A673 (cell line): ENCODE measurements at regions not wholly inside any gene's neighbourhood (a gene's known extent, or its start where the extent isn't known, plus 50 kb on each side); places are given as distances from the start of the nearest gene placed in this dataset.

Experiments
- BruUV-seq: library from RNA; stranded (reverse); fragments of 400-500 nt; replicated peaks from 2 replicates; lab custom pipeline; 2021; lab: Mats Ljungman, UMichigan
- CTCF ChIA-PET: fragments of 300-600 bp; sonication (Branson Sonifier 250); formaldehyde crosslinking; loops from one replicate; lab custom pipeline; 2022; ENCODE audit warnings: antibody characterized with exemption; lab: Charles Lee
- POLR2A ChIA-PET: fragments of 300-600 bp; sonication (Branson Sonifier 250); formaldehyde crosslinking; loops from one replicate; lab custom pipeline; 2022; ENCODE audit warnings: antibody characterized with exemption; ENCODE audit not compliant: low non-redundant PET; lab: Charles Lee
- DNase-seq: peaks from one replicate; pipeline ENCODE4 v3.0.0-alpha.2; 2015; ENCODE audit warnings: low spot score
- H3K27ac ChIP-seq: fragments of 200-600 bp; sonication (generic); 2 replicates; pipeline ENCODE4 v1.5.1; 2016; ENCODE audit warnings: mixed run types, low read depth, mild to moderate bottlenecking, mixed read lengths, antibody characterized with exemption, low read length; ENCODE audit not compliant: poor library complexity, severe bottlenecking
- H3K27me3 ChIP-seq: fragments of 200-600 bp; sonication (generic); replicated peaks from 2 replicates; pipeline ENCODE4 v1.6.1; 2017; ENCODE audit warnings: mixed run types, low read depth, mild to moderate bottlenecking, mixed read lengths, antibody characterized with exemption, low read length; ENCODE audit not compliant: insufficient read depth, poor library complexity
- H3K36me3 ChIP-seq: fragments of 200-600 bp; sonication (generic); 2 replicates; pipeline ENCODE4 v1.6.1; 2016; ENCODE audit warnings: mixed run types, mild to moderate bottlenecking, mixed read lengths, antibody characterized with exemption, low read length; ENCODE audit not compliant: insufficient read depth, poor library complexity, severe bottlenecking
- H3K4me1 ChIP-seq: fragments of 200-600 bp; sonication (generic); 2 replicates; pipeline ENCODE4 v1.6.1; 2017; ENCODE audit warnings: mixed run types, mild to moderate bottlenecking, mixed read lengths, antibody characterized with exemption, low read length; ENCODE audit not compliant: insufficient read depth, poor library complexity, severe bottlenecking
- H3K4me3 ChIP-seq: fragments of 200-600 bp; sonication (generic); 2 replicates; pipeline ENCODE4 v1.5.1; 2016; ENCODE audit warnings: low read depth, mixed run types, mild to moderate bottlenecking, mixed read lengths, low read length; ENCODE audit not compliant: poor library complexity, severe bottlenecking
- H3K9me3 ChIP-seq: fragments of 200-600 bp; sonication (generic); 2 replicates; pipeline ENCODE4 v1.6.1; 2016; ENCODE audit warnings: mixed run types, low read depth, mild to moderate bottlenecking, mixed read lengths, antibody characterized with exemption, low read length; ENCODE audit not compliant: poor library complexity, severe bottlenecking
- EZH2 ChIP-seq: fragments of 200-600 bp; sonication (generic); IDR thresholded peaks from 2 replicates; pipeline ENCODE4 v1.6.1; 2017; ENCODE audit warnings: borderline replicate concordance, low read depth, mild to moderate bottlenecking, mixed read lengths, antibody characterized with exemption, low read length; ENCODE audit not compliant: poor library complexity, severe bottlenecking
- intact Hi-C: fragments of 100-400 bp; cut with micrococcal nuclease; formaldehyde crosslinking; loops from one replicate; pipeline ENCODE4 v1.10.0; 2022; ENCODE audit not compliant: unreplicated experiment
- TF ChIP-seq, protein P1 (sequence below): fragments of 300-800, 200-600 bp; sonication (generic); conservative IDR thresholded peaks from 2 replicates; pipeline ENCODE4 v1.5.1; 2017; ENCODE audit warnings: low read depth, mild to moderate bottlenecking, antibody characterized with exemption, low read length, moderate library complexity, mixed read lengths

DNA sequence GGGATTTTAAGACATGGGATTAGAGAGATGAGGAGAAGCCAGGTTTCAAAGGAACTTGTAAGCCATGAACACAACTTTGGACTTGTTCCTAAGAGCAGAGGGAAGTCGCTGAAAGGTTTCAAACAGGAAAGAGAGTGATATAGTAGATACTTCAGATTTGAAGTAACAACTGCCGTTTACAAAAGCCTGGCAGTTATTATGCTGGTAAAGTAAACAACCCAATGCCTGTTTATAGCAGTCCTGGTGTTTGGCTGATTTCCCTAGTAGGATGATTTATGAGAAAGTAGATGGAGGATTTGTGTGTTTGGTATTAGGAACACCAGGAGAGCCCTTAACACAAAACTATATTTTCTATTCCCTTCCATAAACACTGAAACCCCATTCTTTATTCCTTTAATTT, 285.7 kb downstream of the RMST start:
- H3K9me3 ChIP-seq: no peaks in the 10 kb centered on the region
- no peak overlapping the region for H3K27ac ChIP-seq
- POLR2A ChIA-PET: no interaction called here
- H3K36me3 ChIP-seq: no peaks in the 10 kb centered on the region
- peaks cover 23% of the 10 kb centered on the region for H3K27me3 ChIP-seq
- BruUV-seq: no TSS peak
- TF ChIP-seq, protein P1, sequence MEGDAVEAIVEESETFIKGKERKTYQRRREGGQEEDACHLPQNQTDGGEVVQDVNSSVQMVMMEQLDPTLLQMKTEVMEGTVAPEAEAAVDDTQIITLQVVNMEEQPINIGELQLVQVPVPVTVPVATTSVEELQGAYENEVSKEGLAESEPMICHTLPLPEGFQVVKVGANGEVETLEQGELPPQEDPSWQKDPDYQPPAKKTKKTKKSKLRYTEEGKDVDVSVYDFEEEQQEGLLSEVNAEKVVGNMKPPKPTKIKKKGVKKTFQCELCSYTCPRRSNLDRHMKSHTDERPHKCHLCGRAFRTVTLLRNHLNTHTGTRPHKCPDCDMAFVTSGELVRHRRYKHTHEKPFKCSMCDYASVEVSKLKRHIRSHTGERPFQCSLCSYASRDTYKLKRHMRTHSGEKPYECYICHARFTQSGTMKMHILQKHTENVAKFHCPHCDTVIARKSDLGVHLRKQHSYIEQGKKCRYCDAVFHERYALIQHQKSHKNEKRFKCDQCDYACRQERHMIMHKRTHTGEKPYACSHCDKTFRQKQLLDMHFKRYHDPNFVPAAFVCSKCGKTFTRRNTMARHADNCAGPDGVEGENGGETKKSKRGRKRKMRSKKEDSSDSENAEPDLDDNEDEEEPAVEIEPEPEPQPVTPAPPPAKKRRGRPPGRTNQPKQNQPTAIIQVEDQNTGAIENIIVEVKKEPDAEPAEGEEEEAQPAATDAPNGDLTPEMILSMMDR: no peak
- no peak for TF ChIP-seq EZH2
- H3K4me1 ChIP-seq: no peaks in the 10 kb centered on the region
- no peak overlapping the region for H3K4me3 ChIP-seq
- intact Hi-C loops: no loop called here
- DNase-seq: no peak
- CTCF ChIA-PET: no interaction called here

DNA sequence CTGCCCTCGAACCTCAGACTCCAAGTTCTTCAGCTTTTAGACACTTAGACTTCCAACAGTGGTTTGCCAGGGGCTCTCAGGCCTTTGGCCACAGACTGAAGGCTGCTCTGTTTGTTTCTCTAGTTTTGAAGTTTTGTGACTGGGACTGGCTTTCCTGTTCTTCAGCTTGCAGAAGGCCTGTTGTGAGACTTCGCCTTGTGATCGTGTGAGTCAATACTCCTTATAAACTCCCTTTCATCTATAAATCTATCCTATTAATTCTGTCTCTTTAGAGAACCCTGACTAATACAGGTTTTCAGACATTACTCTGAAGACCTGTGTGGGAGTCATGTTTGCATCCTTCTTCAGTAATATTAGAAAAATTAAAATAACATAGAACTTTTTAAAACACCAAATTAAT, 289.1 kb downstream of the RMST start:
- Histone ChIP-seq H3K4me3 (no peak overlapping the region), H3K27me3 (peaks cover 45% of the 10 kb centered on the region), H3K9me3 (no peaks in the 10 kb centered on the region), H3K4me1 (no peaks in the 10 kb centered on the region), H3K36me3 (no peaks in the 10 kb centered on the region), H3K27ac (no peak overlapping the region)
- BruUV-seq: no TSS peak
- CTCF ChIA-PET: no interaction called here
- no peak for DNase-seq
- intact Hi-C loops: no loop called here
- TF ChIP-seq EZH2: no peak
- POLR2A ChIA-PET: no interaction called here

DNA sequence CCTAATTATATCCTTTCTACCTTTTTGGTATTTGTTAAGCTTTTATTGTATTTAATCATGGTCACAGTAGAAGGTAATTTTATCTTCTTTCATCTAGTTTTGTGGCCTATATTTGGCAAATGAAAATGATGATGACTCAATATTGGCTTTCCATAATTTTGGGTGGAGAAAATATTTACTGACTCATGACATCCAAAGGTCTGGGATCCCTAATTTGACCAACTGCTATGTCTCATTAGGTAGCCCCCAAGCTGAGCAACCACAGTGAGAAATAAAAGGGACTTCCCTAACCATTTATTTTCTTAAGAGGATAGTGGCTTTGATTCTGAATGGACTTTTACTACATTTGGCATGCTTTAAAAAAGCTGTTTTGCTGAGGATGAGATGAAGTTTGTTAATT, 289.5 kb downstream of the RMST start:
- no TSS peak for BruUV-seq
- H3K4me3 ChIP-seq: no peak overlapping the region
- no peaks in the 10 kb centered on the region for H3K9me3 ChIP-seq
- peaks cover 49% of the 10 kb centered on the region for H3K27me3 ChIP-seq
- TF ChIP-seq, protein P1: no peak
- no peak for TF ChIP-seq EZH2
- intact Hi-C loops: no loop called here
- no peak overlapping the region for H3K27ac ChIP-seq
- ChIA-PET POLR2A (no interaction called here), CTCF (no interaction called here)
- H3K36me3 ChIP-seq: no peaks in the 10 kb centered on the region
- DNase-seq: no peak
- H3K4me1 ChIP-seq: no peaks in the 10 kb centered on the region

DNA sequence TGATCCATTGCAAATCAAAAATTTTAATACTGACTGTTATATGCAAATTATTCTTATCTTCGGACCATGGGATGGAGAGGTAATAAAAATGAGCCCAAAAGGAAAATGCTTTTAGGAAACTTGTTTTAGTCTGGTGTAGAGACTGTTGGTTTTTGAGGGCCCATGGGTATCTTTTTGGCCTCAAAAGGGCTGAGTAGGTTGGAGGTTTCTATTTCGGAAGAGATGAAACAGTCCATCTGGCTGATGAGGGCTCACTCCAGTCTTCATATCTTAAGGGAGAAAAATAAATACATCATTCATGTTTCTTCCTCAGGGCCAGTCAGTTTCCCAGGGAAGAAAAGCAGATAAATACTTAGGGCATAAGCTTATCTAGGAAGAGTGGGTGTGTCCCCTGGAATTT, 290.7 kb downstream of the RMST start:
- H3K36me3 ChIP-seq: no peaks in the 10 kb centered on the region
- intact Hi-C loops: no loop called here
- no peaks in the 10 kb centered on the region for H3K9me3 ChIP-seq
- H3K27me3 ChIP-seq: peaks cover 58% of the 10 kb centered on the region
- DNase-seq: no peak
- BruUV-seq: no TSS peak
- no peak overlapping the region for H3K4me3 ChIP-seq
- TF ChIP-seq, protein P1: no peak
- no peak for TF ChIP-seq EZH2
- ChIA-PET POLR2A (no interaction called here), CTCF (no interaction called here)
- H3K27ac ChIP-seq: no peak overlapping the region
- no peaks in the 10 kb centered on the region for H3K4me1 ChIP-seq
